H1 (cell line): ENCODE measurements at regions not wholly inside any gene's neighbourhood (a gene's known extent, or its start where the extent isn't known, plus 50 kb on each side); places are given as distances from the start of the nearest gene placed in this dataset.

ENCODE experiments used
- CTCF ChIA-PET: fragments of 300-600 bp; sonication (Branson Sonifier 250); formaldehyde crosslinking; loops from one replicate; lab custom pipeline; 2021; ENCODE audit not compliant: partially characterized antibody; lab: Charles Lee
- POLR2A ChIA-PET: fragments of 300-600 bp; sonication (Branson Sonifier 250); formaldehyde crosslinking; loops from one replicate; lab custom pipeline; 2021; ENCODE audit warnings: inconsistent platforms; ENCODE audit not compliant: partially characterized antibody; lab: Charles Lee
- DNase-seq, 2 experiments: peaks; one replicate each; pipeline versions ENCODE4 v3.0.0 to v3.0.0-alpha.2; 2010 to 2022; ENCODE audit warnings: low spot score in 2 of 2, low read depth in 1 of 2, mixed read lengths in 1 of 2
- FAIRE-seq: peaks from 2 replicates; lab custom pipeline; 2011; peaks lifted over from hg19 to GRCh38; lab: Jason Lieb, UNC
- H2AFZ ChIP-seq: 2 replicates; pipeline ENCODE4 v1.8.1; 2012; ENCODE audit warnings: low read length, inconsistent platforms
- H2AK5ac ChIP-seq: 2 replicates; pipeline ENCODE4 v1.6.1; 2013; ENCODE audit warnings: low read depth, low read length
- H2BK120ac ChIP-seq: replicated peaks from 2 replicates; pipeline ENCODE3; 2013; ENCODE audit warnings: low read depth, low read length, inconsistent platforms
- H2BK12ac ChIP-seq: 2 replicates; pipeline ENCODE4 v1.6.1; 2013; ENCODE audit warnings: low read depth, low read length
- H2BK15ac ChIP-seq: 2 replicates; pipeline ENCODE4 v1.6.1; 2013; ENCODE audit warnings: low read length
- H2BK20ac ChIP-seq: 2 replicates; pipeline ENCODE4 v1.6.1; 2013; ENCODE audit warnings: low read length
- H2BK5ac ChIP-seq: 2 replicates; pipeline ENCODE4 v1.6.1; 2013; ENCODE audit warnings: low read depth, low read length
- H3K14ac ChIP-seq: 2 replicates; pipeline ENCODE4 v1.6.1; 2013; ENCODE audit warnings: inconsistent platforms; ENCODE audit not compliant: insufficient read length
- H3K18ac ChIP-seq: 2 replicates; pipeline ENCODE4 v1.6.1; 2013; ENCODE audit warnings: low read length; ENCODE audit errors: extremely low read depth
- H3K23ac ChIP-seq: 2 replicates; pipeline ENCODE4 v1.6.1; 2013; ENCODE audit warnings: inconsistent platforms; ENCODE audit not compliant: insufficient read length
- H3K23me2 ChIP-seq: 2 replicates; pipeline ENCODE4 v1.6.1; 2013; ENCODE audit warnings: low read depth, low read length
- H3K27ac ChIP-seq: 2 replicates; pipeline ENCODE4 v1.6.1; 2011; ENCODE audit warnings: low read depth, low read length, inconsistent platforms
- H3K27me3 ChIP-seq, 4 experiments: replicated peaks in 1 of 4; 1 replicate in 1 of 4; 2 replicates in 3 of 4; pipeline versions ENCODE4 v1.6.1 to v1.8.1; 2011 to 2013; ENCODE audit warnings: low read length in 3 of 4, mild to moderate bottlenecking in 3 of 4, inconsistent platforms in 2 of 4, mixed read lengths in 2 of 4, moderate library complexity in 1 of 4; ENCODE audit not compliant: control insufficient read depth in 3 of 4, insufficient read depth in 3 of 4; ENCODE audit errors: extremely low read depth in 1 of 4
- H3K36me3 ChIP-seq, 4 experiments: 2 replicates each; pipeline versions ENCODE4 v1.6.1 to v1.8.1; 2011 to 2013; ENCODE audit warnings: mild to moderate bottlenecking in 4 of 4, low read length in 3 of 4, moderate library complexity in 2 of 4, control low read depth in 1 of 4, inconsistent platforms in 1 of 4; ENCODE audit not compliant: insufficient read depth in 4 of 4, control insufficient read depth in 2 of 4
- H3K4ac ChIP-seq: replicated peaks from 2 replicates; pipeline ENCODE3; 2013; ENCODE audit warnings: low read length, low read depth, mixed read lengths, inconsistent platforms; ENCODE audit not compliant: insufficient read length
- H3K4me1 ChIP-seq, 4 experiments: replicated peaks in 1 of 4; 1 replicate in 1 of 4; 2 replicates in 3 of 4; pipeline versions ENCODE4 v1.6.1 to v1.8.1; 2011 to 2013; ENCODE audit warnings: low read length in 3 of 4, inconsistent platforms in 2 of 4, mixed read lengths in 1 of 4; ENCODE audit not compliant: insufficient read depth in 4 of 4, control insufficient read depth in 3 of 4
- H3K4me2 ChIP-seq, 2 experiments: 2 replicates each; pipeline versions ENCODE4 v1.6.1 to v1.8.1; 2011 to 2013; ENCODE audit warnings: low read depth in 2 of 2, low read length in 2 of 2, control low read depth in 1 of 2, inconsistent platforms in 1 of 2, mild to moderate bottlenecking in 1 of 2; ENCODE audit not compliant: insufficient read depth in 1 of 2
- H3K4me3 ChIP-seq, 4 experiments: fragments of 200-600, 300-600 bp in 1 of 4; sonication (generic), shearing (Covaris generic), sonication (Bioruptor Twin) in 1 of 4; 2 replicates each; pipeline versions ENCODE4 v1.5.1 to v1.8.1; 2011 to 2016; ENCODE audit warnings: low read length in 4 of 4, low read depth in 3 of 4, control low read depth in 2 of 4, inconsistent platforms in 2 of 4, mild to moderate bottlenecking in 2 of 4, mixed read lengths in 1 of 4, moderate library complexity in 1 of 4; ENCODE audit not compliant: insufficient read depth in 2 of 4; ENCODE audit errors: extremely low read depth in 1 of 4
- H3K56ac ChIP-seq: replicated peaks from 2 replicates; pipeline ENCODE3; 2013; ENCODE audit warnings: low read depth, mild to moderate bottlenecking, mixed read lengths, low read length, inconsistent platforms; ENCODE audit not compliant: insufficient read length
- H3K79me1 ChIP-seq: 2 replicates; pipeline ENCODE4 v1.6.1; 2013; ENCODE audit warnings: low read depth, low read length, control low read depth
- H3K79me2 ChIP-seq, 2 experiments: 2 replicates each; pipeline versions ENCODE4 v1.6.1 to v1.8.1; 2012 to 2013; ENCODE audit warnings: low read length in 2 of 2, mild to moderate bottlenecking in 2 of 2, inconsistent platforms in 1 of 2; ENCODE audit not compliant: insufficient read depth in 2 of 2, control insufficient read depth in 1 of 2
- H3K9ac ChIP-seq, 4 experiments: replicated peaks in 1 of 4; 1 replicate in 1 of 4; 2 replicates in 3 of 4; pipeline versions ENCODE4 v1.6.1 to v1.8.1; 2011 to 2013; ENCODE audit warnings: low read depth in 3 of 4, low read length in 3 of 4, control low read depth in 2 of 4, mild to moderate bottlenecking in 2 of 4, moderate library complexity in 2 of 4, inconsistent platforms in 1 of 4; ENCODE audit errors: extremely low read depth in 1 of 4
- H3K9me3 ChIP-seq, 2 experiments: 2 replicates each; pipeline versions ENCODE4 v1.6.1 to v1.8.1; 2012 to 2013; ENCODE audit warnings: mild to moderate bottlenecking in 2 of 2, moderate library complexity in 2 of 2, control low read depth in 1 of 2, inconsistent platforms in 1 of 2, low read depth in 1 of 2, low read length in 1 of 2, mixed read lengths in 1 of 2; ENCODE audit not compliant: insufficient read depth in 2 of 2
- H4K20me1 ChIP-seq, 2 experiments: replicated peaks in 1 of 2; 2 replicates each; pipeline versions ENCODE3 to v1.8.1; 2011 to 2013; ENCODE audit warnings: inconsistent platforms in 2 of 2, low read length in 2 of 2, mild to moderate bottlenecking in 1 of 2; ENCODE audit not compliant: insufficient read depth in 2 of 2, control insufficient read depth in 1 of 2
- H4K5ac ChIP-seq: 2 replicates; pipeline ENCODE4 v1.6.1; 2013; ENCODE audit warnings: low read length, low read depth, mixed read lengths, inconsistent platforms; ENCODE audit not compliant: insufficient read length
- H4K8ac ChIP-seq: 2 replicates; pipeline ENCODE4 v1.8.0; 2013; ENCODE audit warnings: mild to moderate bottlenecking, moderate library complexity, low read length, inconsistent platforms; ENCODE audit not compliant: insufficient read depth; ENCODE audit errors: extremely low read depth
- H4K91ac ChIP-seq: replicated peaks from 2 replicates; pipeline ENCODE3; 2013; ENCODE audit warnings: low read length, mixed read lengths, inconsistent platforms; ENCODE audit not compliant: insufficient read length
- CHD2 ChIP-seq: IDR thresholded peaks from 2 replicates; pipeline ENCODE4 v1.6.1; 2012; ENCODE audit warnings: low read length, improper control_type of control experiment
- RXRA ChIP-seq: IDR thresholded peaks from 2 replicates; pipeline ENCODE4 v1.6.1; 2011; ENCODE audit warnings: low read depth, mild to moderate bottlenecking, low read length, moderate library complexity; ENCODE audit not compliant: insufficient read depth
- YY1 ChIP-seq: IDR thresholded peaks from 2 replicates; pipeline ENCODE4 v1.6.1; 2011; ENCODE audit warnings: low read depth, mild to moderate bottlenecking, low read length
- WGBS, 2 experiments: shearing (Covaris generic) in 1 of 2; methylation state at CpG; one replicate each; pipeline versions ENCODE4 v1.1.6 to v1.1.7; 2013 to 2015; ENCODE audit warnings: low lambda C conversion rate in 2 of 2, mixed read lengths in 2 of 2, inconsistent platforms in 1 of 2, low coverage in 1 of 2, missing lambda C conversion rate in 1 of 2; ENCODE audit not compliant: insufficient replicate concordance in 2 of 2, insufficient coverage in 1 of 2, insufficient read length in 1 of 2; ENCODE audit errors: extremely low coverage in 1 of 2, missing lambda C conversion rate in 1 of 2; 5-methylcytosine and 5-hydroxymethylcytosine counted together

GRCh38 chr4:179328627-179329026 lies 1886.4 kb upstream of the AGA start:
- ChIA-PET CTCF (interaction anchor here (0.6 kb wide), 1 partner anchor 1228 kb away, joined by 3 read pairs; no protein-coding TSS in a partner anchor), POLR2A (no interaction called here)
- Histone ChIP-seq H3K27me3 (no peaks in the 10 kb centered on the region), H3K14ac (no peak overlapping the region), H4K8ac (no peak overlapping the region), H2BK15ac (no peak overlapping the region), H4K20me1 (no peaks in the 10 kb centered on the region), H2BK5ac (no peak overlapping the region), H3K23ac (no peak overlapping the region), H2BK120ac (no peak overlapping the region), H3K4ac (no peak overlapping the region), H3K18ac (no peak overlapping the region), H2BK12ac (no peak overlapping the region), H4K5ac (no peak overlapping the region), H3K56ac (no peak overlapping the region), H3K27ac (no peak overlapping the region), H4K91ac (no peak overlapping the region), H3K4me2 (no peak overlapping the region), H3K79me2 (no peaks in the 10 kb centered on the region), H3K23me2 (no peaks in the 10 kb centered on the region), H3K9me3 (no peaks in the 10 kb centered on the region), H3K9ac (no peak overlapping the region), H2AK5ac (no peak overlapping the region), H3K36me3 (no peaks in the 10 kb centered on the region), H2AFZ (no peak overlapping the region), H3K79me1 (no peaks in the 10 kb centered on the region), H2BK20ac (no peak overlapping the region), H3K4me1 (no peaks in the 10 kb centered on the region; a peak in 1 of 7 replicates), H3K4me3 (no peak overlapping the region)
- DNase-seq (no peak), FAIRE-seq (no peak)
- WGBS, 2 experiments: 87% methylated on average over 8 of the region's 8 CpGs; no CpG with 5 or more reads in 1 of the 2 experiments
- TF ChIP-seq YY1 (no peak), RXRA (no peak), CHD2 (no peak)
